AG09309 (cell line): ENCODE measurements at regions not wholly inside any gene's neighbourhood (a gene's known extent, or its start where the extent isn't known, plus 50 kb on each side); places are given as distances from the start of the nearest gene placed in this dataset.
"Not testable (repeated sequence)": the region's sequence is repeated elsewhere in the genome, so short reads cannot be mapped to it uniquely, and the experiment has no call there.

Experiments
- DNase-seq: peaks from one replicate; pipeline ENCODE4 v3.0.0-alpha.2; 2010; ENCODE audit warnings: low read depth
- H3K4me3 ChIP-seq: 2 replicates; pipeline ENCODE4 v1.5.1; 2011; ENCODE audit warnings: mild to moderate bottlenecking, low read depth, low read length, moderate library complexity; ENCODE audit not compliant: control insufficient read depth
- CTCF ChIP-seq: IDR thresholded peaks from 2 replicates; pipeline ENCODE4 v1.5.1; 2011; ENCODE audit warnings: mild to moderate bottlenecking, low read depth, low read length, inconsistent platforms; ENCODE audit not compliant: insufficient read depth, control insufficient read depth; ENCODE audit errors: missing control alignments

GRCh38 chr9:3742586-3742985 lies 216.8 kb upstream of the RFX3 start:
- TF ChIP-seq CTCF: no peak
- no peak overlapping the region for H3K4me3 ChIP-seq
- no peak for DNase-seq

- no peak for DNase-seq
- no peak overlapping the region for H3K4me3 ChIP-seq
- TF ChIP-seq CTCF: no peak
These were observed 215.9 kb upstream of the RFX3 start for GRCh38 chr9:3741729-3742128.

- TF ChIP-seq CTCF: no peak
- no peak overlapping the region for H3K4me3 ChIP-seq
- DNase-seq: no peak
These were observed 215.1 kb upstream of the RFX3 start for GRCh38 chr9:3740690-3741419.

- H3K4me3 ChIP-seq: no peak overlapping the region
- no peak for TF ChIP-seq CTCF
- no peak for DNase-seq
These were observed 210.4 kb upstream of the RFX3 start for GRCh38 chr9:3736161-3736560.

GRCh38 chr9:3735251-3735650 lies 209.4 kb upstream of the RFX3 start:
- H3K4me3 ChIP-seq: no peak overlapping the region
- TF ChIP-seq CTCF: no peak
- DNase-seq: no peak

GRCh38 chr9:3733527-3734262 lies 207.9 kb upstream of the RFX3 start:
- DNase-seq, H3K4me3 ChIP-seq: not testable (repeated sequence)

DNA sequence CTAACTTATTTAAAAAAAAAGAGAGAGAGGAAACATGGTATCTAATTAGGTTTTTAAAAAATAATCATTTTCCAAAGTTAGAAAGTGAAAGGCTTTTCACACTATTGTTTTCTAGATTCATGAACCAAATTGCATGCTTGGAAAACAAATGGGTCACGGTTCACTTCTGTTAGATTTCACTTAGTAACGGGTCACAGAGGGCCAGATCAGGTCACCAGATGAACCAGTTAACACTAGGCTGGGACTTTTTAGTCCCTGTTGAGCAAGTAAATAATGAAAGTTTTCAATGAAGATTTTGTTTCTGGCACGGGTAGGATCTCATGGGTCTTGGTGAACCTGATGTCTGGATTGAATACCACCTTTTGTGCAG lies 207.2 kb upstream of the RFX3 start:
- H3K4me3 ChIP-seq: no peak overlapping the region
- no peak for TF ChIP-seq CTCF
- no peak for DNase-seq
